Hepatocyte (in vitro differentiated cells): ENCODE measurements at regions not wholly inside any gene's neighbourhood (a gene's known extent, or its start where the extent isn't known, plus 50 kb on each side); places are given as distances from the start of the nearest gene placed in this dataset.

Source experiments
- EZH2 ChIP-seq: fragments of 200-600 bp; sonication (generic); IDR thresholded peaks from 2 replicates; pipeline ENCODE4 v1.6.1; 2016; ENCODE audit warnings: antibody characterized with exemption, mild to moderate bottlenecking, borderline replicate concordance
- TF ChIP-seq, protein P1 (sequence below): fragments of 200-600 bp; sonication (generic); IDR thresholded peaks from 2 replicates; pipeline ENCODE4 v1.5.1; 2016; ENCODE audit warnings: antibody characterized with exemption, mild to moderate bottlenecking; ENCODE audit not compliant: poor library complexity

GRCh38 chr9:73067074-73067473 lies 84.6 kb upstream of the ANXA1 start:
- TF ChIP-seq, protein P1, sequence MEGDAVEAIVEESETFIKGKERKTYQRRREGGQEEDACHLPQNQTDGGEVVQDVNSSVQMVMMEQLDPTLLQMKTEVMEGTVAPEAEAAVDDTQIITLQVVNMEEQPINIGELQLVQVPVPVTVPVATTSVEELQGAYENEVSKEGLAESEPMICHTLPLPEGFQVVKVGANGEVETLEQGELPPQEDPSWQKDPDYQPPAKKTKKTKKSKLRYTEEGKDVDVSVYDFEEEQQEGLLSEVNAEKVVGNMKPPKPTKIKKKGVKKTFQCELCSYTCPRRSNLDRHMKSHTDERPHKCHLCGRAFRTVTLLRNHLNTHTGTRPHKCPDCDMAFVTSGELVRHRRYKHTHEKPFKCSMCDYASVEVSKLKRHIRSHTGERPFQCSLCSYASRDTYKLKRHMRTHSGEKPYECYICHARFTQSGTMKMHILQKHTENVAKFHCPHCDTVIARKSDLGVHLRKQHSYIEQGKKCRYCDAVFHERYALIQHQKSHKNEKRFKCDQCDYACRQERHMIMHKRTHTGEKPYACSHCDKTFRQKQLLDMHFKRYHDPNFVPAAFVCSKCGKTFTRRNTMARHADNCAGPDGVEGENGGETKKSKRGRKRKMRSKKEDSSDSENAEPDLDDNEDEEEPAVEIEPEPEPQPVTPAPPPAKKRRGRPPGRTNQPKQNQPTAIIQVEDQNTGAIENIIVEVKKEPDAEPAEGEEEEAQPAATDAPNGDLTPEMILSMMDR = no peak
- no peak for TF ChIP-seq EZH2
